Eye (tissue), 1 donor: ENCODE measurements at regions not wholly inside any gene's neighbourhood (a gene's known extent, or its start where the extent isn't known, plus 50 kb on each side); places are given as distances from the start of the nearest gene placed in this dataset.

ENCODE experiments used
- DNase-seq: peaks from one replicate; pipeline ENCODE4 v3.0.0-alpha.2; 2015

- no peak for DNase-seq
Observed at GRCh38 chr20:6180531-6180930, 57.7 kb upstream of the FERMT1 start.

GRCh38 chr20:6178537-6178936, 55.7 kb upstream of the FERMT1 start:
- DNase-seq = peak; percentile 70

GRCh38 chr20:6173481-6173880, 50.7 kb upstream of the FERMT1 start:
- DNase-seq = no peak
